ENCODE measurements at regions not wholly inside any gene's neighbourhood (a gene's known extent, or its start where the extent isn't known, plus 50 kb on each side); places are given as distances from the start of the nearest gene placed in this dataset.
A peak's percentile ranks its signal among the peaks of the same experiment; 100 is the strongest.

- Histone ChIP-seq H3K79me2 (ENCODE audit: control insufficient read depth, insufficient read depth, low read length) (no peaks in the 10 kb centered on the region), H3K27me3 (ENCODE audit: control insufficient read depth, insufficient read depth, low read length) (peaks cover 5% of the 10 kb centered on the region), H3K4me1 (ENCODE audit: control insufficient read depth, extremely low read depth, insufficient read depth, low read length) (no peaks in the 10 kb centered on the region), H4K20me1 (ENCODE audit: control insufficient read depth, extremely low read depth, insufficient read depth, low read length) (no peaks in the 10 kb centered on the region), H3K4me3 (replicated peaks in 1 of 4; ENCODE audit: control extremely low read depth in 1 of 4, insufficient read depth in 1 of 4, low read depth in 3 of 4, low read length in 4 of 4) (no peak overlapping the region), H2AFZ (ENCODE audit: low read length) (no peak overlapping the region), H3K36me3 (ENCODE audit: control insufficient read depth, insufficient read depth, low read length) (no peaks in the 10 kb centered on the region), H3K9me3 (ENCODE audit: control insufficient read depth, insufficient read depth, low read depth, low read length) (no peaks in the 10 kb centered on the region), H3K27ac (ENCODE audit: insufficient read depth, low read length) (no peak overlapping the region), H3K4me2 (ENCODE audit: extremely low read depth, insufficient read depth, low read length) (no peak overlapping the region), H3K9ac (ENCODE audit: insufficient read depth, low read length) (no peak overlapping the region)
- TF ChIP-seq, protein P1, sequence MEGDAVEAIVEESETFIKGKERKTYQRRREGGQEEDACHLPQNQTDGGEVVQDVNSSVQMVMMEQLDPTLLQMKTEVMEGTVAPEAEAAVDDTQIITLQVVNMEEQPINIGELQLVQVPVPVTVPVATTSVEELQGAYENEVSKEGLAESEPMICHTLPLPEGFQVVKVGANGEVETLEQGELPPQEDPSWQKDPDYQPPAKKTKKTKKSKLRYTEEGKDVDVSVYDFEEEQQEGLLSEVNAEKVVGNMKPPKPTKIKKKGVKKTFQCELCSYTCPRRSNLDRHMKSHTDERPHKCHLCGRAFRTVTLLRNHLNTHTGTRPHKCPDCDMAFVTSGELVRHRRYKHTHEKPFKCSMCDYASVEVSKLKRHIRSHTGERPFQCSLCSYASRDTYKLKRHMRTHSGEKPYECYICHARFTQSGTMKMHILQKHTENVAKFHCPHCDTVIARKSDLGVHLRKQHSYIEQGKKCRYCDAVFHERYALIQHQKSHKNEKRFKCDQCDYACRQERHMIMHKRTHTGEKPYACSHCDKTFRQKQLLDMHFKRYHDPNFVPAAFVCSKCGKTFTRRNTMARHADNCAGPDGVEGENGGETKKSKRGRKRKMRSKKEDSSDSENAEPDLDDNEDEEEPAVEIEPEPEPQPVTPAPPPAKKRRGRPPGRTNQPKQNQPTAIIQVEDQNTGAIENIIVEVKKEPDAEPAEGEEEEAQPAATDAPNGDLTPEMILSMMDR (conservative IDR thresholded peaks at IDR 0.05 in 1 of 2, IDR thresholded peaks at IDR 0.05 in 1 of 2; ENCODE audit: low read depth in 1 of 2, low read length in 2 of 2): no peak
- peak; percentile 11 for TF ChIP-seq EZH2 (IDR thresholded peaks at IDR 0.05; ENCODE audit: low read length, missing control alignments)
- no peak for DNase-seq (ENCODE audit: low read depth in 2 of 2)
These were observed 51.6 kb upstream of the SRRM3 start for GRCh38 chr7:76149847-76150691.

Measured in fibroblast of lung (primary cell).